PC-3 (cell line): ENCODE measurements at regions not wholly inside any gene's neighbourhood (a gene's known extent, or its start where the extent isn't known, plus 50 kb on each side); places are given as distances from the start of the nearest gene placed in this dataset.
"Not testable (repeated sequence)": the region's sequence is repeated elsewhere in the genome, so short reads cannot be mapped to it uniquely, and the experiment has no call there.

ENCODE experiments used
- ATAC-seq: fragments of 200-7000 bp; cut with Tn5 transposase; 2 replicates; pipeline ENCODE4 v1.9.1; 2020; ENCODE audit warnings: mild to moderate bottlenecking, moderate library complexity
- BruUV-seq: library from RNA; stranded (reverse); fragments of 400-500 nt; replicated peaks from 2 replicates; lab custom pipeline; 2021; lab: Mats Ljungman, UMichigan
- CTCF ChIA-PET: fragments of 300-600 bp; sonication (Branson Sonifier 250); formaldehyde crosslinking; loops from one replicate; lab custom pipeline; 2022; ENCODE audit warnings: antibody characterized with exemption; lab: Charles Lee
- POLR2A ChIA-PET: fragments of 300-600 bp; sonication (Branson Sonifier 250); formaldehyde crosslinking; loops from one replicate; lab custom pipeline; 2022; ENCODE audit warnings: antibody characterized with exemption; ENCODE audit not compliant: unreplicated experiment; lab: Charles Lee
- DNase-seq: peaks from one replicate; pipeline ENCODE4 v3.0.0-alpha.2; 2015
- H2AFZ ChIP-seq: fragments of 300-600 bp; sonication (generic); 2 replicates; pipeline ENCODE4 v1.6.0; 2016; ENCODE audit warnings: antibody characterized with exemption, low read length
- H3F3A ChIP-seq: fragments of 300-600 bp; sonication (generic); one replicate; pipeline ENCODE4 v1.6.0; 2017; ENCODE audit warnings: antibody characterized with exemption, low read length, control low read depth, mild to moderate bottlenecking; ENCODE audit not compliant: unreplicated experiment
- H3K27ac ChIP-seq: fragments of 300-600 bp; sonication (generic); 2 replicates; pipeline ENCODE4 v1.5.1; 2016; ENCODE audit warnings: mild to moderate bottlenecking, low read length
- H3K27me3 ChIP-seq: fragments of 300-600 bp; sonication (generic); 2 replicates; pipeline ENCODE4 v1.6.1; 2016; ENCODE audit warnings: low read length, mixed read lengths
- H3K36me3 ChIP-seq: fragments of 300-600 bp; sonication (generic); 2 replicates; pipeline ENCODE4 v1.6.1; 2016; ENCODE audit warnings: low read depth, mixed run types, low read length, mixed read lengths
- H3K4me1 ChIP-seq: fragments of 300-600 bp; sonication (generic); 2 replicates; pipeline ENCODE4 v1.5.1; 2016; ENCODE audit warnings: low read length; ENCODE audit not compliant: insufficient read depth
- H3K4me2 ChIP-seq: fragments of 300-600 bp; sonication (generic); 2 replicates; pipeline ENCODE4 v1.6.0; 2016; ENCODE audit warnings: low read length
- H3K4me3 ChIP-seq: fragments of 300-600 bp; sonication (generic); 2 replicates; pipeline ENCODE4 v1.5.1; 2016; ENCODE audit warnings: mild to moderate bottlenecking, low read length, mixed read lengths
- H3K79me2 ChIP-seq: fragments of 300-600 bp; sonication (generic); 2 replicates; pipeline ENCODE4 v1.6.1; 2017; ENCODE audit warnings: low read length, mixed read lengths
- H3K9ac ChIP-seq: fragments of 300-600 bp; sonication (generic); 2 replicates; pipeline ENCODE4 v1.6.0; 2016; ENCODE audit warnings: mild to moderate bottlenecking, low read length
- H3K9me2 ChIP-seq: fragments of 300-600 bp; sonication (generic); replicated peaks from 2 replicates; pipeline ENCODE4 v1.6.1; 2016; ENCODE audit warnings: mixed run types, low read length, mixed read lengths
- H3K9me3 ChIP-seq: fragments of 300-600 bp; sonication (generic); 2 replicates; pipeline ENCODE4 v1.6.1; 2016; ENCODE audit warnings: low read length, mixed read lengths
- H4K20me1 ChIP-seq: fragments of 300-600 bp; sonication (generic); 2 replicates; pipeline ENCODE4 v1.6.1; 2016; ENCODE audit warnings: low read length, mixed read lengths
- CTCF ChIP-seq: fragments of 300-600 bp; sonication (generic); conservative IDR thresholded peaks from 2 replicates; pipeline ENCODE4 v1.5.1; 2017; ENCODE audit warnings: antibody characterized with exemption, low read depth, mild to moderate bottlenecking, low read length
- EZH2 ChIP-seq: fragments of 300-600 bp; sonication (generic); IDR thresholded peaks from one replicate; pipeline ENCODE4 v1.6.1; 2017; ENCODE audit warnings: antibody characterized with exemption, mild to moderate bottlenecking, low read length; ENCODE audit not compliant: unreplicated experiment
- EZH2phosphoT487 ChIP-seq: fragments of 300-600 bp; sonication (generic); IDR thresholded peaks from 2 replicates; pipeline ENCODE4 v1.6.1; 2018; ENCODE audit warnings: mild to moderate bottlenecking, antibody characterized with exemption, low read length, borderline replicate concordance
- intact Hi-C: fragments of 100-400 bp; cut with micrococcal nuclease; formaldehyde crosslinking; loops from 2 replicates; pipeline ENCODE4 v1.9.0; 2023

GRCh38 chr14:100004392-100004791 lies 60.8 kb upstream of the EVL start:
- no TSS peak for BruUV-seq
- Histone ChIP-seq H4K20me1 (no peaks in the 10 kb centered on the region), H3K4me2 (no peak overlapping the region), H3K36me3 (peaks cover 8% of the 10 kb centered on the region; the same call in 1 of the 2 replicates), H3K27ac (no peak overlapping the region), H3K9me2 (no peaks in the 10 kb centered on the region), H3K4me3 (no peak overlapping the region; the same call in 1 of the 2 replicates), H3K9me3 (peaks cover 11% of the 10 kb centered on the region; the same call in 1 of the 2 replicates), H3K9ac (no peak overlapping the region), H3K4me1 (no peaks in the 10 kb centered on the region), H2AFZ (no peak overlapping the region), H3K27me3 (no peaks in the 10 kb centered on the region), H3F3A (no peaks in the 10 kb centered on the region), H3K79me2 (no peaks in the 10 kb centered on the region)
- no peak for ATAC-seq
- intact Hi-C loops, result no loop called here
- DNase-seq, result no peak
- CTCF ChIA-PET, result no interaction called here
- POLR2A ChIA-PET, result no interaction called here
- TF ChIP-seq EZH2phosphoT487 (no peak), EZH2 (no peak), CTCF (no peak)

- Histone ChIP-seq H3F3A (no peaks in the 10 kb centered on the region), H4K20me1 (no peaks in the 10 kb centered on the region), H3K9me2 (no peaks in the 10 kb centered on the region), H3K9me3 (peaks cover 11% of the 10 kb centered on the region; the same call in 1 of the 2 replicates), H2AFZ (no peak overlapping the region), H3K4me3 (no peak overlapping the region), H3K27me3 (no peaks in the 10 kb centered on the region), H3K9ac (no peak overlapping the region), H3K4me1 (no peaks in the 10 kb centered on the region), H3K4me2 (no peak overlapping the region), H3K79me2 (no peaks in the 10 kb centered on the region), H3K36me3 (peaks cover 8% of the 10 kb centered on the region; the same call in 1 of the 2 replicates), H3K27ac (no peak overlapping the region)
- ChIA-PET CTCF (no interaction called here), POLR2A (no interaction called here)
- ATAC-seq (no peak), DNase-seq (no peak)
- intact Hi-C loops, result no loop called here
- TF ChIP-seq EZH2phosphoT487 (no peak), EZH2 (no peak), CTCF (no peak)
- no TSS peak for BruUV-seq
Measured at GRCh38 chr14:100007254-100007653, 58.0 kb upstream of the EVL start.

GRCh38 chr14:100009802-100010201 lies 55.4 kb upstream of the EVL start:
- H3K27me3 ChIP-seq, H3K4me2 ChIP-seq, ATAC-seq, H3K36me3 ChIP-seq, H3K9me3 ChIP-seq, H3K4me1 ChIP-seq, H3K9ac ChIP-seq, POLR2A ChIA-PET, H3K27ac ChIP-seq, CTCF ChIA-PET, DNase-seq, H3K4me3 ChIP-seq, H3K9me2 ChIP-seq, intact Hi-C loops, BruUV-seq, H4K20me1 ChIP-seq, H3F3A ChIP-seq, H3K79me2 ChIP-seq, H2AFZ ChIP-seq: not testable (repeated sequence)
